ENCODE measurements at regions not wholly inside any gene's neighbourhood (a gene's known extent, or its start where the extent isn't known, plus 50 kb on each side); places are given as distances from the start of the nearest gene placed in this dataset.

GRCh38 chr14:101357559-101358319 lies 203.6 kb upstream of the DIO3 start:
- 93 to 94% methylated on average over 10 of the region's 10 CpGs for WGBS, 2 donors
- no peak for ATAC-seq (ENCODE audit: insufficient read depth, low FRiP score)

GRCh38 chr14:101358320-101359125 lies 202.8 kb upstream of the DIO3 start:
- Histone ChIP-seq H3K9ac (ENCODE audit: insufficient read depth in 1 of 2, low read length in 2 of 2) (no peak overlapping the region), H3K36me3 (ENCODE audit: control insufficient read depth in 4 of 4, insufficient read depth in 4 of 4, low read length in 4 of 4) (no peaks in the 10 kb centered on the region), H3K27me3 (ENCODE audit: control insufficient read depth in 3 of 3, insufficient read depth in 3 of 3, low read length in 2 of 3) (no peaks in the 10 kb centered on the region), H3K4me3 (no peak overlapping the region), H3K4me1 (ENCODE audit: control insufficient read depth in 5 of 5, insufficient read depth in 5 of 5, low read length in 5 of 5) (peaks cover 0 to 38% (median 17%) of the 10 kb centered on the region in 5 donors), H3K27ac (ENCODE audit: low read depth in 1 of 2, low read length in 1 of 2) (peak overlapping the region in 1 of 2 donors; percentile 52), H3K9me3 (ENCODE audit: control insufficient read depth in 4 of 4, insufficient read depth in 3 of 4, low read length in 3 of 4) (peaks cover 0 to 7% (median 3%) of the 10 kb centered on the region in 4 donors)
- no peak for TF ChIP-seq CTCF (IDR thresholded peaks at IDR 0.05; ENCODE audit: control extremely low read depth, extremely low read depth)
- ATAC-seq (ENCODE audit: insufficient read depth, low FRiP score) (no peak), DNase-seq (peak in 2 of 3 donors; percentile 65 to 81)
- 82 to 83% methylated on average over 15 of the region's 15 CpGs for WGBS, 2 donors

More at GRCh38 chr14:101357559-101358319, 203.6 kb upstream of the DIO3 start:
- no peak for DNase-seq
- TF ChIP-seq CTCF (IDR thresholded peaks at IDR 0.05; ENCODE audit: control extremely low read depth, extremely low read depth): no peak
- Histone ChIP-seq H3K27ac (ENCODE audit: low read depth in 1 of 2, low read length in 1 of 2) (no peak overlapping the region), H3K27me3 (ENCODE audit: control insufficient read depth in 3 of 3, insufficient read depth in 3 of 3, low read length in 2 of 3) (no peaks in the 10 kb centered on the region), H3K9me3 (ENCODE audit: control insufficient read depth in 4 of 4, insufficient read depth in 3 of 4, low read length in 3 of 4) (peaks cover 0 to 9% (median 3%) of the 10 kb centered on the region in 4 donors), H3K9ac (ENCODE audit: insufficient read depth in 1 of 2, low read length in 2 of 2) (no peak overlapping the region), H3K4me3 (no peak overlapping the region), H3K36me3 (ENCODE audit: control insufficient read depth in 4 of 4, insufficient read depth in 4 of 4, low read length in 4 of 4) (no peaks in the 10 kb centered on the region), H3K4me1 (ENCODE audit: control insufficient read depth in 5 of 5, insufficient read depth in 5 of 5, low read length in 5 of 5) (peaks cover 0 to 38% (median 17%) of the 10 kb centered on the region in 5 donors)

GRCh38 chr14:101359221-101360053 lies 201.9 kb upstream of the DIO3 start:
- H3K36me3 ChIP-seq (ENCODE audit: control insufficient read depth in 4 of 4, insufficient read depth in 4 of 4, low read length in 4 of 4): no peaks in the 10 kb centered on the region
- H3K4me3 ChIP-seq: no peak overlapping the region
- DNase-seq: peak; percentile 35 to 87 (median 69)
- H3K9ac ChIP-seq (ENCODE audit: insufficient read depth in 1 of 2, low read length in 2 of 2): no peak overlapping the region
- H3K27ac ChIP-seq (ENCODE audit: low read depth in 1 of 2, low read length in 1 of 2): peak overlapping the region in 1 of 2 donors; percentile 68
- 45 to 55% methylated on average over 19 of the region's 19 CpGs for WGBS, 2 donors
- peaks cover 0 to 46% (median 23%) of the 10 kb centered on the region in 5 donors for H3K4me1 ChIP-seq (ENCODE audit: control insufficient read depth in 5 of 5, insufficient read depth in 5 of 5, low read length in 5 of 5)
- H3K9me3 ChIP-seq (ENCODE audit: control insufficient read depth in 4 of 4, insufficient read depth in 3 of 4, low read length in 3 of 4): peaks cover 0 to 6% (median 1%) of the 10 kb centered on the region in 4 donors
- no peaks in the 10 kb centered on the region for H3K27me3 ChIP-seq (ENCODE audit: control insufficient read depth in 3 of 3, insufficient read depth in 3 of 3, low read length in 2 of 3)
- ATAC-seq (ENCODE audit: insufficient read depth, low FRiP score): no peak
- TF ChIP-seq CTCF (IDR thresholded peaks at IDR 0.05; ENCODE audit: control extremely low read depth, extremely low read depth): no peak
